ENCODE measurements at regions not wholly inside any gene's neighbourhood (a gene's known extent, or its start where the extent isn't known, plus 50 kb on each side); places are given as distances from the start of the nearest gene placed in this dataset.

DNA sequence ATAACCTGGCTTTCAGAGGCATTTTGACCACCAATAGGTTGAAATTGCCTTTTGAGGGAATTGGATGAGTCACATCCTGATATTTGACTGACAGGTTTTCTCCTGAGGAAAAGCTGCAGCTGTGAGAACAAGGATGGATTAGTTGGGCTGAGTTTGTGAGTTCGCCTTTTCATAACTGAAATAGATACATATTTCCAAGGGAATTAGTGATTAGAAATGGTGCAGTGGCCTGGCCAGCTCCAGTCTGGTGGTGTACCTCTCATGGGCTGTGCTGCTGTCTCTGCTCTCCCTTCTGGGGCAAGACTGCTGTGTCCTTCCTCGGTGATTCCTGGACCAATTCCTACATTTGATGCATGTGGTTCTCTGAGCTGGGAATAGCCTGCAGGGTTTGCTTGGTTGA is 341.3 kb downstream of the TSN start:
- TF ChIP-seq EZH2 (IDR thresholded peaks at IDR 0.05; ENCODE audit: insufficient read depth, low read length) = no peak
- TF ChIP-seq CTCF (IDR thresholded peaks at IDR 0.05; ENCODE audit: insufficient read depth, low read depth, low read length) = no peak
